ENCODE measurements at regions not wholly inside any gene's neighbourhood (a gene's known extent, or its start where the extent isn't known, plus 50 kb on each side); places are given as distances from the start of the nearest gene placed in this dataset.
"Not testable (repeated sequence)": the region's sequence is repeated elsewhere in the genome, so short reads cannot be mapped to it uniquely, and the experiment has no call there.

- H3K27ac ChIP-seq (ENCODE audit: low read depth, low read length); H3K9me3 ChIP-seq (ENCODE audit: control insufficient read depth in 1 of 2, low read length in 2 of 2); H3K27me3 Mint-ChIP-seq; H3K4me1 ChIP-seq (ENCODE audit: insufficient read depth, low read length); POLR2A ChIA-PET (ENCODE audit: partially characterized antibody); H3K9me3 Mint-ChIP-seq; H3K27me3 ChIP-seq (ENCODE audit: insufficient read depth, low read length); intact Hi-C loops (cut with micrococcal nuclease); DNase-seq; H3K36me3 Mint-ChIP-seq; H3K27ac Mint-ChIP-seq; H3K36me3 ChIP-seq (ENCODE audit: insufficient read depth, low read length); CTCF ChIA-PET (ENCODE audit: partially characterized antibody); H3K4me1 Mint-ChIP-seq; H3K4me3 ChIP-seq (ENCODE audit: low read length in 2 of 2): not testable (repeated sequence)
- peak overlapping the region in 1 of 8 donors; percentile 49 for H3K4me3 Mint-ChIP-seq
Observed at GRCh38 chr3:40907907-40908465, 291.3 kb upstream of the CTNNB1 start.

- CTCF ChIA-PET (ENCODE audit: partially characterized antibody): no interaction called here
- H3K27ac Mint-ChIP-seq: no peak overlapping the region
Observed at GRCh38 chr3:40908612-40909011, 290.7 kb upstream of the CTNNB1 start.

GRCh38 chr3:40911264-40911663 lies 288.0 kb upstream of the CTNNB1 start:
- DNase-seq: no peak
- intact Hi-C loops (cut with micrococcal nuclease): no loop called here
- H3K4me3 ChIP-seq (ENCODE audit: low read length in 2 of 2): no peak overlapping the region
- Mint-ChIP-seq H3K4me1 (no peaks in the 10 kb centered on the region), H3K27me3 (peaks cover 3 to 7% of the 10 kb centered on the region in 2 donors), H3K36me3 (no peaks in the 10 kb centered on the region), H3K9me3 (no peaks in the 10 kb centered on the region), H3K4me3 (no peak overlapping the region), H3K27ac (no peak overlapping the region)
- no peaks in the 10 kb centered on the region for H3K9me3 ChIP-seq (ENCODE audit: control insufficient read depth in 1 of 2, low read length in 2 of 2)
- H3K4me1 ChIP-seq (ENCODE audit: insufficient read depth, low read length): no peaks in the 10 kb centered on the region
- CTCF ChIA-PET (ENCODE audit: partially characterized antibody): no interaction called here
- H3K36me3 ChIP-seq (ENCODE audit: insufficient read depth, low read length): no peaks in the 10 kb centered on the region
- POLR2A ChIA-PET (ENCODE audit: partially characterized antibody): no interaction called here
- H3K27me3 ChIP-seq (ENCODE audit: insufficient read depth, low read length): no peaks in the 10 kb centered on the region
- no peak overlapping the region for H3K27ac ChIP-seq (ENCODE audit: low read depth, low read length)

More at GRCh38 chr3:40908612-40909011, 290.7 kb upstream of the CTNNB1 start:
- Histone ChIP-seq H3K9me3 (ENCODE audit: control insufficient read depth in 1 of 2, low read length in 2 of 2) (no peaks in the 10 kb centered on the region), H3K27me3 (ENCODE audit: insufficient read depth, low read length) (no peaks in the 10 kb centered on the region), H3K4me3 (ENCODE audit: low read length in 2 of 2) (no peak overlapping the region), H3K4me1 (ENCODE audit: insufficient read depth, low read length) (no peaks in the 10 kb centered on the region), H3K36me3 (ENCODE audit: insufficient read depth, low read length) (no peaks in the 10 kb centered on the region), H3K27ac (ENCODE audit: low read depth, low read length) (no peak overlapping the region)
- Mint-ChIP-seq H3K36me3 (no peaks in the 10 kb centered on the region), H3K27me3 (peaks cover 3 to 7% of the 10 kb centered on the region in 2 donors), H3K4me1 (no peaks in the 10 kb centered on the region), H3K4me3 (no peak overlapping the region), H3K9me3 (peaks cover 0 to 3% (median 0%) of the 10 kb centered on the region in 8 donors)
- no peak for DNase-seq
- intact Hi-C loops (cut with micrococcal nuclease): no loop called here
- POLR2A ChIA-PET (ENCODE audit: partially characterized antibody): no interaction called here

GRCh38 chr3:40911928-40912327 lies 287.4 kb upstream of the CTNNB1 start:
- Mint-ChIP-seq H3K27ac (no peak overlapping the region), H3K9me3 (no peaks in the 10 kb centered on the region), H3K4me1 (no peaks in the 10 kb centered on the region), H3K27me3 (peaks cover 3 to 7% of the 10 kb centered on the region in 2 donors), H3K36me3 (no peaks in the 10 kb centered on the region), H3K4me3 (no peak overlapping the region)
- intact Hi-C loops (cut with micrococcal nuclease): no loop called here
- no peaks in the 10 kb centered on the region for H3K9me3 ChIP-seq (ENCODE audit: control insufficient read depth in 1 of 2, low read length in 2 of 2)
- DNase-seq: no peak
- no peaks in the 10 kb centered on the region for H3K4me1 ChIP-seq (ENCODE audit: insufficient read depth, low read length)
- ChIA-PET POLR2A (ENCODE audit: partially characterized antibody) (no interaction called here), CTCF (ENCODE audit: partially characterized antibody) (no interaction called here)
- H3K27ac ChIP-seq (ENCODE audit: low read depth, low read length): no peak overlapping the region
- no peaks in the 10 kb centered on the region for H3K36me3 ChIP-seq (ENCODE audit: insufficient read depth, low read length)
- no peaks in the 10 kb centered on the region for H3K27me3 ChIP-seq (ENCODE audit: insufficient read depth, low read length)
- no peak overlapping the region for H3K4me3 ChIP-seq (ENCODE audit: low read length in 2 of 2)

- no peaks in the 10 kb centered on the region for H3K9me3 ChIP-seq (ENCODE audit: control insufficient read depth in 1 of 2, low read length in 2 of 2)
- no peaks in the 10 kb centered on the region for H3K36me3 ChIP-seq (ENCODE audit: insufficient read depth, low read length)
- H3K4me1 ChIP-seq (ENCODE audit: insufficient read depth, low read length): no peaks in the 10 kb centered on the region
- no peak overlapping the region for H3K27ac Mint-ChIP-seq
- no peak for DNase-seq
- H3K4me3 ChIP-seq (ENCODE audit: low read length in 2 of 2): no peak overlapping the region
- H3K4me3 Mint-ChIP-seq: no peak overlapping the region
- H3K9me3 Mint-ChIP-seq: no peaks in the 10 kb centered on the region
- intact Hi-C loops (cut with micrococcal nuclease): no loop called here
- no peak overlapping the region for H3K27ac ChIP-seq (ENCODE audit: low read depth, low read length)
- no peaks in the 10 kb centered on the region for H3K27me3 ChIP-seq (ENCODE audit: insufficient read depth, low read length)
- ChIA-PET POLR2A (ENCODE audit: partially characterized antibody) (no interaction called here), CTCF (ENCODE audit: partially characterized antibody) (no interaction called here)
- H3K4me1 Mint-ChIP-seq: no peaks in the 10 kb centered on the region
- no peaks in the 10 kb centered on the region for H3K36me3 Mint-ChIP-seq
- H3K27me3 Mint-ChIP-seq: peaks cover 3 to 7% of the 10 kb centered on the region in 2 donors
Observed at GRCh38 chr3:40912461-40912860, 286.8 kb upstream of the CTNNB1 start.

- Mint-ChIP-seq H3K36me3 (no peaks in the 10 kb centered on the region), H3K27me3 (peaks cover 3 to 7% of the 10 kb centered on the region in 2 donors), H3K27ac (no peak overlapping the region), H3K4me3 (no peak overlapping the region), H3K9me3 (no peaks in the 10 kb centered on the region), H3K4me1 (no peaks in the 10 kb centered on the region)
- no peaks in the 10 kb centered on the region for H3K9me3 ChIP-seq (ENCODE audit: control insufficient read depth in 1 of 2, low read length in 2 of 2)
- POLR2A ChIA-PET (ENCODE audit: partially characterized antibody): no interaction called here
- H3K27me3 ChIP-seq (ENCODE audit: insufficient read depth, low read length): no peaks in the 10 kb centered on the region
- H3K27ac ChIP-seq (ENCODE audit: low read depth, low read length): no peak overlapping the region
- intact Hi-C loops (cut with micrococcal nuclease): no loop called here
- no peaks in the 10 kb centered on the region for H3K4me1 ChIP-seq (ENCODE audit: insufficient read depth, low read length)
- no peak overlapping the region for H3K4me3 ChIP-seq (ENCODE audit: low read length in 2 of 2)
- H3K36me3 ChIP-seq (ENCODE audit: insufficient read depth, low read length): no peaks in the 10 kb centered on the region
- no peak for DNase-seq
- CTCF ChIA-PET (ENCODE audit: partially characterized antibody): interaction anchor here (0.6 kb wide), 1 partner anchor 1279 kb away, joined by 3 read pairs; no protein-coding TSS in a partner anchor
Observed at GRCh38 chr3:40913192-40913591, 286.1 kb upstream of the CTNNB1 start.

GRCh38 chr3:40913641-40914040 lies 285.7 kb upstream of the CTNNB1 start:
- no peak overlapping the region for H3K27ac ChIP-seq (ENCODE audit: low read depth, low read length)
- H3K4me3 ChIP-seq (ENCODE audit: low read length in 2 of 2): no peak overlapping the region
- ChIA-PET POLR2A (ENCODE audit: partially characterized antibody) (no interaction called here), CTCF (ENCODE audit: partially characterized antibody) (interaction anchor here (0.6 kb wide), 1 partner anchor 1278 kb away, joined by 3 read pairs; no protein-coding TSS in a partner anchor)
- H3K9me3 Mint-ChIP-seq: no peaks in the 10 kb centered on the region
- no peaks in the 10 kb centered on the region for H3K36me3 Mint-ChIP-seq
- H3K4me3 Mint-ChIP-seq: no peak overlapping the region
- DNase-seq: no peak
- H3K27me3 ChIP-seq (ENCODE audit: insufficient read depth, low read length): no peaks in the 10 kb centered on the region
- no peaks in the 10 kb centered on the region for H3K4me1 ChIP-seq (ENCODE audit: insufficient read depth, low read length)
- no peaks in the 10 kb centered on the region for H3K36me3 ChIP-seq (ENCODE audit: insufficient read depth, low read length)
- no peaks in the 10 kb centered on the region for H3K9me3 ChIP-seq (ENCODE audit: control insufficient read depth in 1 of 2, low read length in 2 of 2)
- H3K27ac Mint-ChIP-seq: no peak overlapping the region
- peaks cover 3 to 7% of the 10 kb centered on the region in 2 donors for H3K27me3 Mint-ChIP-seq
- intact Hi-C loops (cut with micrococcal nuclease): no loop called here
- H3K4me1 Mint-ChIP-seq: no peaks in the 10 kb centered on the region

GRCh38 chr3:40914475-40914874 lies 284.8 kb upstream of the CTNNB1 start:
- H3K9me3 ChIP-seq (ENCODE audit: control insufficient read depth in 1 of 2, low read length in 2 of 2): no peaks in the 10 kb centered on the region
- H3K4me3 ChIP-seq (ENCODE audit: low read length in 2 of 2): no peak overlapping the region
- Mint-ChIP-seq H3K36me3 (no peaks in the 10 kb centered on the region), H3K27me3 (peaks cover 3 to 7% of the 10 kb centered on the region in 2 donors), H3K27ac (no peak overlapping the region), H3K9me3 (no peaks in the 10 kb centered on the region), H3K4me3 (no peak overlapping the region), H3K4me1 (no peaks in the 10 kb centered on the region)
- H3K27me3 ChIP-seq (ENCODE audit: insufficient read depth, low read length): no peaks in the 10 kb centered on the region
- H3K4me1 ChIP-seq (ENCODE audit: insufficient read depth, low read length): no peaks in the 10 kb centered on the region
- ChIA-PET CTCF (ENCODE audit: partially characterized antibody) (no interaction called here), POLR2A (ENCODE audit: partially characterized antibody) (no interaction called here)
- DNase-seq: no peak
- H3K36me3 ChIP-seq (ENCODE audit: insufficient read depth, low read length): no peaks in the 10 kb centered on the region
- intact Hi-C loops (cut with micrococcal nuclease): no loop called here
- no peak overlapping the region for H3K27ac ChIP-seq (ENCODE audit: low read depth, low read length)
